HG02981 (cell line): ENCODE measurements at regions not wholly inside any gene's neighbourhood (a gene's known extent, or its start where the extent isn't known, plus 50 kb on each side); places are given as distances from the start of the nearest gene placed in this dataset.
"Not testable (repeated sequence)": the region's sequence is repeated elsewhere in the genome, so short reads cannot be mapped to it uniquely, and the experiment has no call there.

Experiments
- ATAC-seq: cut with Tn5 transposase; IDR thresholded peaks from one replicate; pipeline ENCODE4 v1.9.1; 2021; ENCODE audit warnings: mild to moderate bottlenecking, moderate library complexity; ENCODE audit not compliant: unreplicated experiment

DNA sequence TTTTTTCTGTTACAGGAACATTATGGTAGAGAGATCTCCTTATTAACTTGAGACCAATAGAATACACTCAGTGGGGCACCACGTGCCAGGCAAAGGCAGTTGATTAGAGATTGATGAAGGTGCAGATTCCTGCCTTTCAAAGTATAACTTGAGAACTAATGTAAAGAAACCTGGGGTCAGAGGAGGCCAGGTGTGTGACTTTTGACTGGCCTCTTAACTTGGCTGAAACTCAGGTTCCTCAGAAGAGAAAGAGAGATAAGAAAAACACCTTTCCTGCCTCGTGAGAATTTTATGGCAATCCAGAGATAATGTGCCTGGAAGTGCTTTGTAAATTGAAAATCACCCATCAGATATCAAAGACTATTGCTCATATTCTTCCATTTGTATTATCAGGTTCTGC, 110.7 kb upstream of the GZMB start:
- no peak for ATAC-seq

DNA sequence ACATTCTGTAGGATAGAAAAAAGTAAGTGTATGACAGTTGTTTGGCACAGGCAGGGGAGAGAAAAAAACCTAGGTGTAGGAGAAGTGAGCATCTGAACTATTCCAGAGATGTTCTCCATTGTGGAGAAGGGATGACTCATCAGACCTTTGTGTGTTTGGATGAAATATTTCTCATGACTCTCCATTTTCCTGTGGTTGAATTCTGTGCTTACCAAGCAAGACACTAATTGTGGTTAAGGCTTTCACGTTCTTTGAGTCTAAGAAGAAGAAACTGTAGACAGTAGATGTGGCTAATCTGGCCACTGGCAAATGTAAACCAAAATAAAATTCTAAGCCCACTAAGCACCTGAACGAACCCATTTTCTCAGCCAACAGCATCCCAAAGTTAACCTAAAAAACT, 107.9 kb upstream of the GZMB start:
- no peak for ATAC-seq

DNA sequence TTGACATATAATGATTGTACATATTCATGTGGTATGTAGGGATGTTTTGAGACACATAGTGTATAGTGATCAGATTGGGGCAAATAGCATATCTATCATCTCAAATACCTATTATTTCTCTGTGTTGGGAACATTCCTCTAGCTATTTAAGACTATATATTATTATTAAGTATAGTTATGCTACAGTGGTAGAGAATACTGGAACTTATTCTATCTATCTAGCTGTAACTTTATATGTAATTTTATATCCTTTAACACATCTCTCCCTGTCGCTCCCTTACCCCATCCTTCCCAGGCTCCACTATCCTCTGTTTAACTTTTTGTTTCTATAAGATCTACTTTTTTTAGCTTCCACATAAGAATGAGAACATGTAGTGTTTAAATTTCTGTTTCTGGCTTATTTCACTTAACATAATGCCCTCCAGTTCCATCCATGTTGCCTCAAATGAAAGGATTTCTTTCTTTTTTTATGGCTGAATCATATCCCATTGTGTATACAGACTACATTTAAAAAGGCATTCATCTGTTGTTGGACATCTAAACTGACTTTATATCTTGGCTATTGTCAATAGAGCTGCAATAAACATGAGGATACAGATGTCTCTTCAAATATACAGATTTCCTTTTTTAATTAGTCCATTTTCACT, 102.1 kb upstream of the GZMB start:
- no peak for ATAC-seq

DNA sequence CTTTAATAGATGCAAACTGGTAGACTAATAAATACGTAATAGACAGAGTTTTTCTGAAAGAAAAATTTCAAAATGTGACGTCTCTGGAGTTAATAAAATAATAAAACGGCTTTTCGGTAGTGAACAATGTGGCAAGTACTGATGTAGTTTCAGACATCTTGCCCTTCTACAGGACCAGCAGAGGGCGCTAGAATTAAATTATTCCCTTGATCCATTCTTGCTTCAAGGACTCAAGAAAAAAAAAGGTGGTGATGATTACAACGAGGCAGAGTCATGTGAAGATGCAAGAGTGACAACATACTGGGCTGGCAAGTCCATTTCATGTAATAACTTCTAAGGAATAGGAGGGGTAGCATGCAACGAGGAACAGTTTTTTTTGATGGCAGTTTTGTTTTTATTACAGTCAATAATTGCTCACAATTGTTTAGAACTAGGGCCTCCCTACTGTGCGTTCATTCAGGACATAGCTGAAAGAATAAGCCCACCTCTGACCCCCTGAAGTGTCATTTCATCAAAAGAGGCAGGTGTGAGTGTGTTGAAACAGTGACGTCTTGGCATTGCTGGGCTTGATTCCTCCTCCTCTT, 101.0 kb upstream of the GZMB start:
- no peak for ATAC-seq

DNA sequence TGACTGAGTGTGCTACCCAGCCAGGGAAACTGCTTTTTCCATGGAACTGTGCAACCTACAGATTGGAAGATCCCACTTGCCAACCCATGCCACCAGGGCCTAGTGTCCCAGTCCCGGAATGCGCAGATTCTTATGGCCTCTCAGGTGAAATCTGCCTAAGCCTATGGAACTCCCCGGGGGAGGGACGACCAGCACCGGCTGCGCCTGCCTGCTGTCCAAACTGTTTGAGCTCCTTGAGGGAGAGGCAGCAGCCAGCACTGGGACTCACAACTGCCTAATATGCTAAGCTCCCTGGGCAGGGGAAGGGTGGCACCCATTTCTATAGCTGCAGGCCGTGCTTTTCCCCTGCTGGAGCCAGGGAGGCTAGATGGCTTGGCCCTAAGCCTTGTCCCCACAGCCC, 92.5 kb upstream of the GZMB start:
- no peak for ATAC-seq

DNA sequence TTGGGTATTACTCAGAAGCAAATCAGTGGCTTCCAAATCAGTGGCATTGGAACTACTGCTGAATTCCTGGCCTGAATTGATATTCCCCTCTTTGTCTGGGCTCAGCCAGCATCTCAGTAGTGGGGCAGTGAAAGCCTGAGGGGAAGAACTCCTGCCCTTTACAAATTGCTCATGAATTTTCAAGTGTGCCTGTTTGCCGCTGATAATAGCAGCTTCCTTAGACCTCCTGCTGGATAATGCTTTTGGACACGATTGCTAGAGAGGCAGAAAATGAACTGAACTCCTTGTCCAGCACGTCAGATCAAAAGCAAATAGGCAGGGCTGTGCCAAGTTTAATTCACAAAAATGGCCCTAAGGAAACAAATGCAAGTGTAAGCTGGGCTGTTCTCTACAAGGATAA, 91.3 kb upstream of the GZMB start:
- no peak for ATAC-seq

DNA sequence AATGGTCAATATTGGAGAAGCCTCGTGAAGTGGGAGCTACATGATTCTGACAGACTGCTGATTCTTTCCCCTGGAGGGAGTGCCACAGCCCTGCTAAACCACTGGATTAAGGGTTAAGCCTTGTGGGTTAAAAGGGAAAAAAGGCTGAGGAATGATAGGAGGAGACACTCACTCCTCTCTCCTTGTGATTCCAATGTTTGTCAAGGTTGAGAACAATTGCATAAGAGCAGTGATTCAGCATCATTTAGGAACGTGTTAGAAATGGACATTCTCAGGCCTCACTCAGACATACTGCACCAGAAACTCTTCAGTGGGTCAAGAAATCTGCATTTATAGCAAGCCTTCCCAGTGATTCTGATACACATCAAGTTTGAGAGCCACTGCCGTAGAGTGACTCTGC, 87.8 kb upstream of the GZMB start:
- no peak for ATAC-seq

DNA sequence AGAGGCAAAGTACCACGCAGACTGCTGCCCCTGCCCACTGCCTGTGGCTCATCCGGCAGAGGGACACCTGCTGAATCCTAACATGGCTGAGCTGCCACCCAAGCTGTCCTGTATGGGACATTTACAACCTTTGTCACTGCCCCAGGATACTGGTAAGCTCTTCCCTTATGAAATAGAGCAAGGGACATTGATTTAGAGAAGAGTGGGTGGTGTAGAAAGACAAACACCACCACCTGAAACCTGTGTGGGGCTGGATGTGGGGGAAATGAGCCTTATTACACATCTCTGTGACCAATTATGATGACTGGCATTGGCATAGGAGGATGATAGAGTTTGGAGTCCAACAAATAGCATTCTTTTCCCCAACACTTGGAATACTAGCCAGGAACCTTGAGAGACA, 81.2 kb upstream of the GZMB start:
- ATAC-seq, result no peak

DNA sequence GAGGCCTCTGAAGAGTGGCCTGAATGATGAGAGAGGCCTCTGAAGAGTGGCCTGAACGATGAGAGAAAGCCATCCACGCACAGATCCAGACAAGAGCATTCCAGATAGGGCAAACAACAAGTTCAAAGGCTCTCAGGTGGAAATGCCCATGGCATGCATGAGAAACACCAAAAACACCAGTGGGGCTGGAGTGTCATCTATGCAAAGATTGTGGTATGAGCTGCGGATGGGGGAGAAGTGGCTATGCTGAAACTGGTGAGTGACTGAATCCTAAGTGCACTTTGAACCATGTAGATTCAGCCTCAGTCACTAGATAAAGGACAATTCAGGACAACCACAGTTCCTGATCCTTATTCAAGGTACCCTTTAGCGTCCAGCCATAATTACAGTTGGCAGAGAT, 79.4 kb upstream of the GZMB start:
- no peak for ATAC-seq

DNA sequence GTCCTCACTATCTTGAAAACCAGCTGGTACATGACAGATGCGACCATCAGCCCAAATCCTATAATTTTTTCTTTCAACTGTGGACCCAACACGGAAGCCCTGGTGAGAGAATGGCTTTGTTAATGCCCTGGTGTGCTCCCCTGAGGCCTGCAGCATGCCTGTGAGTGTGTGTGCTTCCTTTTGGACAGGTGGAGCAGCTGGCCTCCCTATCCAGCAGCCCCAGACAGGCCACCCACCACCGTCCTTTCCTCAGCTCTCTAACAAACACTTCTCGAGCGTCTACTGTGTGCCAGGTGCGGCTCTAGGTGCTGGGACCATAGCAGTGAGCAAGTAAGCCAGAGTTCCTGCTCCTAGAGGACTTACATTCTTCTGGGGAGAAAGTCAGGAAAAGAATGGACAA, 78.9 kb upstream of the GZMB start:
- no peak for ATAC-seq

DNA sequence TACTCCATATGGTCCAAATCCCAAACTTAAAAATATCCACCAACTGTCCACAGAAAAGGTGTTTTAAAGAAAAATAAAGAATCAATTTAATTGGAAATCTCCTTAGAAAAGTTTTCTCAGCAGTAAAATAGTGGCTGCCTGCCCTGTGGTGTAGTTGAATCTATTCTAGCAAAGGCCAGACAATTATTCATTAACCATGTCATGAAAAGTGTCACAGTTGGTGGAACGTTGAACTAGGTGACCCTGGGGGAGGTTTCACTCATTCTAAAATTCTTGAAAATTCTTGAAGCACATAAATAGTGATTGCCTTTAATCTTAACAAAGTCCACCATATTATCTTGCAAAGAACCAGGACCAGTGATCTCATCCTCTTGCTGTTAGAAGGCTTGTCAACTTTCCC, 78.4 kb upstream of the GZMB start:
- ATAC-seq, result no peak

DNA sequence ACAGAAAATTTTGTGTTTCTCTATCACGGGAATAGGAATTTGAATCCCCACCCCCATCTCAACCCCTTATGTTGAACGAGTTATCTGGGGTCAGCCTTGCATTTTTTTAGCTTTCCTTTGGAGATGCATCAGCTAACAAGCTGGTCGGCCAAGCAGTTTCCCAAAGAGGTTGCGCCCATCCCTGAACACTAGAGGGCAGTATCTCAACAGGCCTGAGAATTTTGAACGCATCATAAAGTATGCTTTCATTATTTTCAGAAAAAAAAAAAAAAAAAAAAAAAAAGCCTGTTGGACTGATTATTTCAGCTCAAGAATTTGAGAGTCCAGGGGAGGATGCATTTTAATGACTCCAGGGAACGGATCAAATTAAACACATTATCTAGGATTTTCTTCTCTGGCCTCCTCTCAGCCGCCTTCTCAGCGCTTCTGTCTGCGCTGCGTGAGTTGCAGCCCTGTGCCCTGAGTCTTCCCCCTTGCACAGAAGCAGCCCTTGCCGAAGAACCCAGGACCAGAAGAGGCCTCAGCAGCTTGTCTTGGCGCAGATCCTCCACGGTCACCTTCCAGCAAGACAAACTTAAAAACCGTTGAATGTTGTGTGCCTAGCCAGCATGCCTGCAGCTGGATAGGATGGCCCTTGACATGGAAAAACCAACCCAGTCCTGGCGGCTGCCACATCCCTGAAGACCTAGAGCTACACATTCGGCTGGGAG, 76.6 kb upstream of the GZMB start:
- ATAC-seq, result no peak

DNA sequence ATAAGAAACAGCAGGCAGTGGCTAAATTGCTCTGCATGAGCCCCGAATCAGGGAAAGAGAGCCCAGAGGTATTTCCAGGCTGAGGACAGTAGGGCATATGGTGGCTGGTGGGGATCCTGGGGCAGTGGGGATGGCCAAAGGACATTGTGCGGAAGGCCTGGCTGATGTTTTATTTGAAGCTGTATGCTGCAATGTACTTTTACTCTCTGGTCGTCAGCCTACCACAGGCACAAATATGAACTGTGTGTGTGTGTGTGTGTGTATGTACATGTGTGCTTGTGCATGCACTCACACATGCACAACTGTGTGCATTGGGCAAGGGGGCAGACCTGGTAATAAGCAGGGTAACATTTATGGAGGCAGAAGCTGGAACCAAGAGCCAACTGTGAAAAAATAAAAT, 74.7 kb upstream of the GZMB start:
- no peak for ATAC-seq

DNA sequence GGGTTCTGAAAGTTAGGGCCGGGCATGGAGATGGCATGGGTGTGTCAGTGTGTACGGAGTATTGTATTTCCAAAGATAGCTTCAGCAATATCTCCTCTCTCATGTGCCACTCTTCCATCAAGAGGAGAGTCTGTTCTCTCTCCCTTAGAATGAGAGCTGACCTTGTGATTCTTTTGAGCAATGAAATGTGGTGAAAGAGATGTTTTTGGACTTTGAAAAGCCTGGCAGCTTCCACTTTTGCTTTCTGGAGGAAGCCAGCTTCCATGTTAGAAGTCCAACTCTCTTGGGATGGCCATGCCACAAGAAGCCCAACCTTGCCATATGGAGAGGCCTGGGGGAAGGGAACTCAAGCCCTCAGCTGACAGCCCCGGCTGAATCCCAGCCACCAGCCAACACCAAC, 72.4 kb upstream of the GZMB start:
- no peak for ATAC-seq

DNA sequence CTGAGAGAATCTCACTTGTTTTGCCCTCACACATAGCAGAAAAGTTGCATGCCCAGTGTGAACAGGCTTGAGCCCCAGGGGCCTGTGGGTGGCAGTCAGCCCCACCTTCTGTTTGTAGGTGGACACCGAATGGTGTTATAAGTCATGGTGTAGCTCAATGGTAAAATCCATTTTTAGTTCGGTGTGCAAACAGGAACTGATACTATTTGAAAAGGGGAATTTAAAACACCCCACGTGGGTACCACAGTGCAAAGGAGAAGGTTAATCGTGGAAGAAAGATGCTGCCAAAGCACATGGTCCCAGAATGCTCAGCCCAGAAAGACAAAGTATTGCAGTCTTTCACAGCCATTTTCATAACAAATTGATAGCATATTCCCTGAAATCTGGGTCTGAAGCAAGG, 71.8 kb upstream of the GZMB start:
- ATAC-seq, result peak; percentile 88

DNA sequence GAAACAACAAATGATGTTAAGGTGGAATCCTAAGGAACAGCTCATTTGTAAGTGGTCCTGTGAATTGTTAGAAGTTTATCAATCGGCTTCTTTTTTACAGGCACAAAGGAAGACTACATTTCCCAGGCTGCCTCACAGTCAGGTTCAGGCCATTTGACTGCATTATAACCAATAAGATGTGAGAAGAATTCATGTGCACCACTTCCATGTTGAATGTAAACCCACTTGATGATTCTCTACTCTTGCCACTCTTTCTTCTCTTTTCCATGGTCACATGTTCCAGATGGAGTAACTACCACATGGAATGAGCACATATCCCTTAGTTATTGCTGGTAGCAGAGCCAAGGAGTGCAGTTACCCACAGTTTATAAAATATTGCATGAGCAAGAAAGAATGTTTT, 67.1 kb upstream of the GZMB start:
- no peak for ATAC-seq

DNA sequence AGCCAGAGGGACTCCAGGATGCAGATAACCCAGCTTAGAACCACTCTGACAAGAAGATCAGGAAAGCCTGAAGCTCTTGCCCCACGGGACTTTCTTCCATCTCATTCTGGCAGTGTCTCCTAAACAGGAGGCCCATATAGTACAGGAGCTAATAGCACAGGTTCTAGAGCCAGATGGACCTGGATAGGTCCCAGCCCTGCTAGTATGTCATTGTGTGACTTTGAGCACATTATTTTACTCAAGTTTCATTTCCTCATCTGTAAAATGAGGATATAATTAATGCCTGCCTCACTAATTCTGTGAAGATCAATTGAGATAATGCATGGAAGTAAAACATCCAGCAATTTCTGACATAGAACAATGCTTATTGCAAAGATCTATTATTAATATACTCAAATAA, 66.5 kb upstream of the GZMB start:
- ATAC-seq, result no peak

DNA sequence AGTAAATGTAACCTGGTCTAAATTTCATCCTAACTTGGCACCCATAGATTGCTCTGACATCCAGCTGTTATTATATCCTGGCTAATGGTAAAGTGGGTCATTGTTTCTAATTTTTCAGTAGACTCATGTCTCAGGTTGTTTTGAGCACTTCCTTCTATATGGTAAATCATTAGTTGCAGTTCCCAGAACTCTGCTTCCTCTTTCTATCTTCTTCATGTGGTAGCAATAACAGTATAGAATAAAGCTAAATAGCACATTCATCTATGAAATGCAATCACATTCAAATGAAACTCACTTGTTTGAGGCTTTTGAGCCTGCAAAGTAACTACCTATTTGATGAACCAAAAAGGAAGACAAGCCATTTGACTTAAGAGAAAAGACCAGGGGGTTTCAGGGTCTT, 65.1 kb upstream of the GZMB start:
- ATAC-seq, result peak; percentile 54

DNA sequence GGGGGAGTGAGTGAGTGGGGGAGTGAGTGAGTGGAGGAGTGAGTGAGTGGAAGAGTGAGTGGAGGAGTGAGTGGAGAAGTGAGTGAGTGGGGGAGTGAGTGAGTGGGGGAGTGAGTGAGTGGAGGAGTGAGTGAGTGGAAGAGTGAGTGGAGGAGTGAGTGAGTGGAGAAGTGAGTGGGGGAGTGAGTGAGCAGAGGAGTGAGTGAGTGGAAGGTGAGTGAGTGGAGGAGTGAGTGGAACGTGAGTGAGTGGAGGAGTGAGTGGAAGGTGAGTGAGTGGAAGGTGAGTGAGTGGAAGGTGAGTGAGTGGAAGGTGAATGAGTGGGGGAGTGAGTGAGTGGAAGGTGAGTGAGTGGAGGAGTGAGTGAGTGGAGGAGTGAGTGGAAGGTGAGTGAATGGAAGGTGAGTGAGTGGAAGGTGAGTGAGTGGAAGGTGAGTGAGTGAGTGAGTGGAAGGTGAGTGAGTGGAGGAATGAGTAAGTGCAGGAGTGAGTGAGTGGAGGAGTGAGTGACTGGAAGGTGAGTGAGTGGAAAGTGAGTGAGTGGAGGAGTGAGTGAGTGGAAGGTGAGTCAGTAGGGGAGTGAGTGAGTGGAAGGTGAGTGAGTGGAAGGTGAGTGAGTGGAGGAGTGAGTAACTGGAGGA, 62.4 kb upstream of the GZMB start:
- ATAC-seq, result not testable (repeated sequence)

DNA sequence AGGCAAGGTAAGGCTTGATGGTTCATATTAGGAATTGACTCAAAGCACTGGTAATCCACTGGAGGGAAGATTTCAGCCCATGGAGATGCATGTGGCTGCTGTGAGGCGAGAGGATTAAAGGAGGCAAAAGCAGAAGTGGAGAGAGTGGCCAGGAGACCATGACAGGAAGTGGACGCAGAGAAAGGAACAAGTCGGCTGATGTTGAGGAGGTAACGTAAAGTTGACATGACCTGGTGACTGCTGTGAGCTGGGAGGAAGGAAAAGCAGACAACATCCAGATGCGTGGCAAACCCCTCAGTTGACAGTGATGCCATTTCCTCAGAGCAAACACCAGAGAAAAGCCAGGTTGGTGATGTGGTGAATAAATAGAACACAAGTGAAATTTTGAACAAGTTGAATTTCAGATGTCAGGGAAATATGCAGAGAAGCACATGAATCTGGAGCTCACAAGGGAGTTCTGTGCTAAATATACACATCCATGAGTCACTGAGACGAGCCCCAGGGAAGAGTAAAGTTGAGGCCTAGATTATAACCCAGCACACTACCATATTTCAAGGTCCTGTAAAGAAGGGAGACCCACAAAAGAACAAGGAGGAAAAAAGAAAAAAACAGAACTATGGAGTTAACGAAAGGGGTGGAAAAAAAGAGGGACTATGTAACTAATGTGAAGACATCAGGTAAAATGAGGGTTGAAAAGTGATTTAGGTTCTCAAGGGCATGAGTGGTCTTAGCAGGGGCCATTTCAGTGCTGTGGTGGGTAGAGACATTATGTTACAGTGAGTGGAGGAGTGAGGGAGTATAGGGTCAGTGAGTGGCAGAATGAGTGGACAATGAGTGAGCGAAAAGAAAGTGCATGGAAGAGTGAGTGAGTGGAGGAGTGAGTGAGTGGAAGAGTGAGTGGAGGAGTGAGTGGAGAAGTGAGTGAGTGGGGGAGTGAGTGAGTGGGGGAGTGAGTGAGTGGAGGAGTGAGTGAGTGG, 61.6 kb upstream of the GZMB start:
- ATAC-seq, result peak; percentile 53

DNA sequence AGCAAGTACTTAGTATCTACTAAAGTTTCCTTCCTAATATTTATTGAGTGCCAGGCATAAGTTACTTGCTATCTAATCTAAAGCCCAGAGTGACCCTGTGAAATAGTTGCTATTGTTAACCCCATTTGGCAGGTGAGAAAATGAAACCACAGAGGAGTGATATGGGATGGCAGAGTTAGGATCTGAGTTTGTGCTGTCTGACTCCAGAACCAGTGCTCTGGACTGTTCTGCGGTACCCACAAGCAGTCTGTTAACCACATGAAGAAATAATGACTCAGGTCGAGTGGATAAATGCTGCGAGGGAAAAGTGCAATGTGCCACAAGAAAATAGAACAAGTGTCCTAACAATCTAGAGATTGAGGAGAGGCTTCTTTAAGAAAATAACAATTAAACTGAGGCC, 60.7 kb upstream of the GZMB start:
- no peak for ATAC-seq
